ENCODE measurements at regions not wholly inside any gene's neighbourhood (a gene's known extent, or its start where the extent isn't known, plus 50 kb on each side); places are given as distances from the start of the nearest gene placed in this dataset.

- no peaks in the 10 kb centered on the region for H3K36me3 ChIP-seq
- no peak for DNase-seq (ENCODE audit: low spot score in 2 of 2)
- no peaks in the 10 kb centered on the region for H3K4me1 ChIP-seq
- no peak overlapping the region for H3K4me3 ChIP-seq
- H3K9me3 ChIP-seq, result no peaks in the 10 kb centered on the region
- no peak overlapping the region for H3K27ac ChIP-seq
- TF ChIP-seq POLR2A (IDR thresholded peaks at IDR 0.05) (no peak), CTCF (IDR thresholded peaks at IDR 0.05) (peak in 1 of 5 experiments; percentile 30)
- H3K27me3 ChIP-seq, result no peaks in the 10 kb centered on the region
These were observed 69.0 kb upstream of the SPANXN1 start for GRCh38 chrX:145178268-145178667.

- no peak for TF ChIP-seq POLR2A (IDR thresholded peaks at IDR 0.05)
- TF ChIP-seq CTCF (IDR thresholded peaks at IDR 0.05), result peak in 4 of 5 experiments; percentile 19 to 25 (median 23)
- H3K4me1 ChIP-seq, result no peaks in the 10 kb centered on the region
- H3K27me3 ChIP-seq, result no peaks in the 10 kb centered on the region
- H3K4me3 ChIP-seq, result no peak overlapping the region
- no peak overlapping the region for H3K27ac ChIP-seq
- H3K36me3 ChIP-seq, result no peaks in the 10 kb centered on the region
- WGBS, 2 donors, result 54 to 63% methylated on average over 3 of the region's 3 CpGs
- no peaks in the 10 kb centered on the region for H3K9me3 ChIP-seq
- DNase-seq (ENCODE audit: low spot score in 2 of 2), result no peak
These were observed 56.4 kb upstream of the SPANXN1 start for GRCh38 chrX:145190801-145191389.
